ENCODE measurements at regions not wholly inside any gene's neighbourhood (a gene's known extent, or its start where the extent isn't known, plus 50 kb on each side); places are given as distances from the start of the nearest gene placed in this dataset.

GRCh38 chr3:78242724-78243123 lies 1202.8 kb downstream of the ROBO2 start:
- TF ChIP-seq PRDM4 (CRISPR knock-in tag; IDR thresholded peaks at IDR 0.05; ENCODE audit: borderline replicate concordance) (no peak), ZNF629 (CRISPR knock-in tag; conservative IDR thresholded peaks at IDR 0.05) (no peak), CBX5 (CRISPR knock-in tag; IDR thresholded peaks at IDR 0.05; ENCODE audit: borderline replicate concordance) (no peak), ZNF382 (CRISPR knock-in tag; IDR thresholded peaks at IDR 0.05; ENCODE audit: borderline replicate concordance) (no peak)
